ENCODE measurements at regions not wholly inside any gene's neighbourhood (a gene's known extent, or its start where the extent isn't known, plus 50 kb on each side); places are given as distances from the start of the nearest gene placed in this dataset.

DNA sequence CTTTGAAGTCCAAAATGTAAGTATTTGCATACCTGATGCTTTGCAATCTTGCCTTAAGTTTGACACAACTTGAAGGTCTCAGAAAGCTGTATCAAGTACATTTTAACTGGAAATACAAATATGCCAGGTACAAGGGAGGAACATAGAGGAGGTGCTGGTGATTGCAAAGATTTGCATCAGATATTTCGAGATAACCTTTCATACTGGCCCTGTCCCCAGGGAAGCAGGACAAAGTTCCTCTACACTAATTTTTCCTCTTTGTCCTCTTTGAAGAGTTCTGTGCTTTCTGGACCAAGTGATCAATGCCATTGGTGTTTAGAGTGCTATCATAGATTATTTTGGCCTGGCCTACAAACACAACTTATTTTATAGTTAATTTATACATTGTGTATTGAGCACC lies 686.1 kb downstream of the HACE1 start:
- no peak for DNase-seq

DNA sequence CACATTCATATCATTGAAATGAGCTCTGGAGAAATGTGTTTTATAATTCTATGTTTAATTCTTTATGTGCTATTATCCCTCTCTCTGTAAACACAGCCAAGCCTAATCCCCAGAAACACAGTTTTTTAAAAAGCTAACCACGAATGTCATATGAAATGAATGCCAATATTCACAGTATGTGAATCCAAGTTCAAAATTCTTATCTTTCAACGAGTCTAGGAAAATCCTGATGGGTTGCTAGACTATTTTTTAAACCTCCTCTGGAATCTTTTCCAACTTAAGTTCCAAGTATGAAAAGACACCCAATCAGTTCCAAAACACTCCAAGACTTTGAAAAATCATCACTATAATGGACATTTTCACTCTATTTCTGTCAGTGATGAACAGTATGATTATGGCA lies 689.3 kb downstream of the HACE1 start:
- no peak for DNase-seq

GRCh38 chr6:104166055-104166668 lies 693.6 kb downstream of the HACE1 start:
- DNase-seq = no peak

DNA sequence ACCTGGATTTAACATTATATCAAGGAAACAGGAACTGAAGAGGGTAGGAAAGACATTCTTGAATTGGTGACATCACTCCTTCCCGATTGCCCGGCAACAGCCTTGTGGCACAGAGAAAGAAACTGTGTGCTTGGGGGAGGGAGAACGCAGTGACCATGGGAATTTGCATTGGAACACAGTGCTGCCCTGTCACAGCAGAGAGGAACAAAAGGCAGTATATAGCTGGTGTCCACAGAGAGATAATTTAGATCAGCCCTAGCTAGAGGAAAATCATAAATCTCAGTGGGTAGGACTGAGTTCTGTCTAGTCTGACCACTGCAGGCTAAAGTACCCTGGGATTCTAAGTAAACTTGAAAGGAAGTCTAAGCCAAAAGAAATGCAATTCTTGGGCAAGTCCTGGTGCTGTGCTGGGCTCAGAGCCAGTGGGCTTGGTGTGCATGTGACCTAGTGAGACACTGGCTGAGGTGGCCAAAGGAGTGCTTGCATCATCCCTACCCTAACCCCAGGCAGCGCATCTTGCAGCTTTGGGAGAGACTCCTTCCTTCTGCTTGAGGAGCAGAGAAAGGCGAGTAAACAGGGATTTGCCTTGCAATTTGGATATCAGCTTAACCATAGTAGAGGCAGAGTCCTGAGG lies 697.6 kb downstream of the HACE1 start:
- no peak for DNase-seq

DNA sequence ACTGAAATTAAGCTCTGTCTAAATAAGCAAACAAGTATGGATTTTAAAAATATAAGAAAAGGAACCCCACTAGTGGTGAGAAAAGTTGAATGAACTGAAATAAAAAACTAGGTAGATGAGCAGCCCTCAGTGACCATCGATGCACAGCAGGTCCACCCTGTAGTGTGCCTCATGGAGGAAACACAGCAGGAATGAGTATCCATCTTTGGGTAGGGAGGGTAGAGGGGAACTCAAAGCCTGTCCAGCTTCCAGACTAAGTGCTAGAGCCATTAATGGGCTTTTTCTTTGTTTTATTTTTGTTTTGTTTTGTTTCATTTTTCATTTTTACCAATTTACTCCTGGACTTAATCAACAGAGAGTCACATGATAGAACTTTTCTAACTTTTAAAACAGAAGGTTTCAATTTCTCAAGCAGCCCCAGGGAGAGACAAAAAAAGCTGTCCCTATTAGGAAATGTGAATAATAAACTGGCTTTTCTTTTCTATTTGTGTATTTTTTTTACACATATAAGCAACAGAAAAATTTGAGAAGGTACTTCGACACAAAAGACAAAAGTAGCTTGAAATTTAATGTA lies 700.6 kb downstream of the HACE1 start:
- DNase-seq = no peak

GRCh38 chr6:104143757-104144156 lies 716.0 kb downstream of the HACE1 start:
- no peak for DNase-seq

DNA sequence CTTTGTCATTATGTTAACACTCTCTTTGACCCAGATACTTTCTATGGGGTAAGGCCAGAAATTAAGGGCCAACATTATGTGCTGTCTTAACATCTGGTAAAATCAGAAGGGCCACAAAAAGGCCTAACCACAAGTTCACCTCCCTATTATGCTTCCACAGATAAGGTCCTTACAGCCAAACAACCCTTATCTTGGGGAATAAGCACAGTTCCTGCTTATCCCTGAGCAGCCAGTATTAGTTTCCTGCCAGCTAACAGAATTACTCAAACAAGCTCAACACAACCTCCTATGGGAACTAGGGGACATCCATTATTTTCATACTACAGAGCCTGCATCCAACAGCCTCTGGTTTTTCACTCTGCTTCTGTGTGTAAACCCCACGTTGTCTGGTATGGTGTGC lies 724.8 kb downstream of the HACE1 start:
- no peak for DNase-seq

- no peak for DNase-seq
Observed at GRCh38 chr6:104130343-104130742, 729.4 kb downstream of the HACE1 start.

DNA sequence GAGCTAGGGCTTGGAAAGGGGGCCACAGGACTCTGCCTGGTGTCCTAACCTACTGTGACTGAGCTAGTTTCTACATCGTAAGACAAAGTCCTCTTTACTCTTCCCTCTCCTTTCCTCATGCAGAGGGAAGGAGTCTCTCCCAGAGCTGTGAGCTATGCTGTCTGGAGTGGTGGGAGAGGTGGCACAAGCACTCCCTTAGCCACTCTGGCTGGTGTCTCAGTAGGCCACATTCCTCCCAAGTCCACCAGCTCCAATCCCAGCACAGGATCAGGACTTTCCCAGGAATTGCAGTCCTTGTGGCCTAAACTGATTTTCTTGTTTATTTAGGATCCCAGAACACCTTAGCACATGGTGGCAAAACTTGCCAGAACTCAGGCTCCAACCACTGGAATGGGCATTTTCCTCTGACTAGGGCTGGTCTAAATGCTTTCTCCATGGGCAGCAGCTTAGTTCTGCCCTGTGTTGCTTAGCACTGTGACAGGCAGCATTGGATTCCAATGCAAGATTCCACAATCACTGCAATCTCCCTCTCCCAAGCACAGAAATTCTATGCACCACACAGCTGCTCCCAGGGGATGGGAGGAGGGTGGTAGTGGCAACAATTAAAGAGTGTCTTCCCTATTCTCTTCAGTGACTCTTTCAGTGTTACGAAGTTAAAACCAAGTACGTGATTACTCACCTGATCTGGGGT lies 733.3 kb downstream of the HACE1 start:
- no peak for DNase-seq

DNA sequence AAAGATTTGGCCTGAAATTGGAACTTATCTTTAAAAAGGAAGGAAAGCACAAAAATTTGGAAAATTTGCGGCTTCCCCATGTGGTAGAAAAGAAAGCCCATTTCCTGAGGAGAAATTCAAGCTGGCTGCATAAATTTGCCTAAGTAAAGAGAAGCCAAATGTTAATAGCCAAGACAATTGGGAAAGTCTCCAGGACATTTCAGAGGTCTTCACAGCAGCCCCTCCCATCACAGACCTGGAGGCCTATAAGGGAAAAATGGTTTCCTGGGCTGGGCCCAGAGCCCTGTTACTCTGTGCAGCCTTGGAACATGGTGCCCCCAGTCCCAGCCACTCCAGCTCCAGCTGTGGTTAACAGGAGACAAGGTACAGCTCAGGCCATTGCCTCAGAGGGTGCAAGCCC lies 736.5 kb downstream of the HACE1 start:
- DNase-seq = no peak

GRCh38 chr6:104118274-104118673 lies 741.4 kb downstream of the HACE1 start:
- no peak for DNase-seq

GRCh38 chr6:104109806-104110205 lies 749.9 kb downstream of the HACE1 start:
- no peak for DNase-seq

DNA sequence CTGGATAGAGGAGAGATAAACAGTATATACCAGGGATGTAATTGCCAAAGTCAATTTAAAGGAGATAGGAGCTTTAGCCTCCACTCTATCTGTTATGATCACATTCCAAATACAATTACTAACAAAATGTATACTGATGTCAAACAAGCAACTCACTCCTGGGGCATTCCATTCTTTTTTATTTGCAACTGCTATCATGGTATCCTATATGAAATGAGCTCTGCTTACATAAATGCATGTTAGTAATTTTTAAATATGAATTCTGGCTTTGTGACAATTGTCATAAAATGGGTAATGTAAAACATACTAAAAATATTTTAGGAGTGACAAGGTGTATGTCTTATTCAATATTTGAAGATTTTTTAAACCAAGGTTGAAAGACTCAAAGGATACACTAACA lies 751.1 kb downstream of the HACE1 start:
- DNase-seq = no peak

DNA sequence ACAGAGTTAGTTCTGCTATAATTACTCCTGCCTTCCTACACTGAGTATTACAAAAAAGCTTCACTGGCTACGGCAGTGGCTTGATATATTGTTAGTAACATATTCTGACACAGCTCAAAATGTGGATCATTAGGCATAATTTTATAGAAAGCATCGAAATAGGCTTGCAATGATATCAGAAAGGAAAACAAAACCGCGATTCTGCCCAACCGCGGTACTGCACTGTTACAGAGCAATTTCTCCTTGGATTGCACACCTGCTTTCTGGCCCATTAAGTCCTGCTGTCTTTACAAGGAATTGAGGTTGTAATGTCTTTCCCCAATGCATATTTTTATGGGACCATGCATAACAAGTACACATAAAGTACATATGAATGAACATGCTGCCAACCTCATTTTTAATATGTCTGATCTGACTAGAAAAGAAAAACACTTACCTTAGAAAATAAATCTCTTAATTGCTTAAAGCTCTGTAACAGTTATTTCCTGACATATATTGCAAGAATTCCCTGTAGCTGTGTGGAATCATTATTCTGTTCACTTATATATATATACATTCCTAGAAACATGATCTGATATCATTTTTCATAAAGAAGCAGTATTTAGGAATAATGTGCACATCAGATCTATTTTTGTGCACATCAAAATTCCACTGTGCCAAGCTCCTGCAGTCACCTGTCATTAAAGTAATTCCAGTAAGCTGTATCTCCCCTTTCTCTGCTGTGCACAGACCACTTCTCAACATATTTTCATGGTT lies 763.9 kb downstream of the HACE1 start:
- DNase-seq = peak; percentile 26

GRCh38 chr6:104087765-104088164 lies 772.0 kb downstream of the HACE1 start:
- no peak for DNase-seq

GRCh38 chr6:104068281-104068680 lies 791.4 kb downstream of the HACE1 start:
- no peak for DNase-seq

DNA sequence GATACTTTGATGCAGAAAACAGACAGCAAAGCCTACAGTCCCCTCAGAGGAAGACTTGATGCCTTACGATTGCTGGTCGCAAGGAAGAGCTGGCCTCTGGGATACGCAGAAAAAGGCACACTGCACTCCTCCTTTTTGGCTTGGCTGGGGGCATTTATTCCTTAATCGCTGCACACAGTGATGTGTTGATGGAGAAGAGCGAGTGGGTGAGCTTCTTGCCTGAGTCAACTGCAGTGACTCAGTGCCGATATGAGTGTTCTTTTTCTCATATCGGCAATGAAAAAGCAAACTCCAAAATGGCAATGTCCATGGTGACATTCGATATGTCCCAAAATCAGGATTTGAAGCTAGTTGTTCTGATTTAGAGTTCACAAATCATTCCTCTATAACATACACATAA lies 794.8 kb downstream of the HACE1 start:
- no peak for DNase-seq

- no peak for DNase-seq
Observed at GRCh38 chr6:104050455-104050854, 809.3 kb downstream of the HACE1 start.

DNA sequence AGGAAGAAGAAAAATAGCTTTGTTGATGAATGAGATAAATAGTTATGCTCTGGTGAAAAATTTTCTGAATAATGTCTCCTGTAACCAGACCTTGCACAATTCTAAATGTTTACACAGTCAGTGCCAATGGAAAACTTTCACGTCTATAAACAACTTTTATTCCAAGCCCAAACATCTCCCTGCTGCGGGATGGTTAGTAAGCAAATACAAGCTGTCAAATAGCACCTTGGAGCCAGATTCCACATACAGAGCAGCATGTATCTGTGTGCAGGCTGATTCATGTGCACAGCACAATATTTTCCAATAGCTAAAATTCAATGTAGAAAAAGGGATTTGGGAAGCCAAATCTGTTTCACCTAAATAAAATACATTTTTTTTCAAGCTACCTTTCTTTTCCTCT lies 813.3 kb downstream of the HACE1 start:
- DNase-seq = no peak

DNA sequence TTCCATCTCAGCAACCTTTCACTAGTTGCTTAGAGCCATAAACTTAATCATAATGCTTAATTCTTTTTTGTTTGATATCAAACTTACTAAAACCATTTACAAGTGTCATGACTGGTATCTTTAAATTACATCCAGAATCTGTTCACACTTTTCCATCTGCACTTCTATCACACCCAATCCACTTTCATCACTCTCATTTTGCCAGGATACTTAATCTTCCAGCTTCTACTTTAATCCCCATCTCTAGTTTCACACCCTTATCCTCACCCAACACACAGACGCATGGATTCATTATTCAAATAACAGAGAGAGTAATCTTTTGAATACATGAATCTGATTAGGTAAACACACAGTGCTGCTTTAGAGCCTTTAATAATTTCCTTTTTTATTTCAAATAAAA lies 828.4 kb downstream of the HACE1 start:
- no peak for DNase-seq

DNA sequence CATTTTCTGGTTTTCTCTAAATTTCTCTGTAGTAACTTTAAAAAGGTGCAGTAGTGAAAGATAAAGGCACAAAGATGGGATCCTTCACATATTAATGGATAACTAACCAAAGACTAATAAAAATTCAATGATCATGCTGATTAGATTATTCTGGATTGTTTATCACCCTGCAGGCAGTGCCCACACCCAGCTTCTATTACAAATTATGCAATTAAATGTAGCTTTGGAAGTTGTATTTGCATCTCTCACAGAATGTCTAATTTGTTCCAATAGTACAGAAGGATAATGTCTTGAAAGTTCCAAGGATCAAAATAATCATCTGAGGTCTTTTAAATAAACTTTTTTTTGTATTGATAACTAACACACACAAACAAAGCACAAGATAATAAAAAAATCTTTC lies 837.6 kb downstream of the HACE1 start:
- DNase-seq = no peak

GRCh38 chr6:104019075-104019753 lies 840.5 kb downstream of the HACE1 start:
- no peak for DNase-seq

Measured in NCI-H2227 treated with DMSO at 0.1 percent for 48 hours (cell line).